GM19025 (cell line): ENCODE measurements at regions not wholly inside any gene's neighbourhood (a gene's known extent, or its start where the extent isn't known, plus 50 kb on each side); places are given as distances from the start of the nearest gene placed in this dataset.
A peak's percentile ranks its signal among the peaks of the same experiment; 100 is the strongest.
"Not testable (repeated sequence)": the region's sequence is repeated elsewhere in the genome, so short reads cannot be mapped to it uniquely, and the experiment has no call there.

Experiments used
- ATAC-seq: cut with Tn5 transposase; IDR thresholded peaks from one replicate; pipeline ENCODE4 v1.9.1; 2021; ENCODE audit warnings: mild to moderate bottlenecking, low read depth, moderate library complexity; ENCODE audit not compliant: unreplicated experiment

DNA sequence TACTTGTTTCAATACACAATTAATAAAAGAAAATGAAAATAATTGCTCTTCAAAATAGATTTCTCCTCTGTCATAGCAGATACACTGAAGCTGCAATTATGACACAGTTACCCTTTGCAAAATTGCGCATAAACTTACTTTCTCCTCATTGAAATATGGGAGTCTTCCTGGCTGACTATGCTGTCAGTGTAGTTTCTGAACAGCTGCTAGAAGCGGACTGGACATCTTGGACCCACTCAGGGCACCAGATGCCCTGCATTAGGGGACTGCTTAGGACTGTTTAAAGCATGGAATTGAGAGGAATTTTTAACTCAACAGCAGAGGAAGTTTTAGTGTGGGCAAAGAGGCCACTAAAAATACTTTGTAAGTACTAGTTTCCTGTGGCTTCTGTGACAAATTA is 454.9 kb downstream of the ATP23 start:
- ATAC-seq = no peak

DNA sequence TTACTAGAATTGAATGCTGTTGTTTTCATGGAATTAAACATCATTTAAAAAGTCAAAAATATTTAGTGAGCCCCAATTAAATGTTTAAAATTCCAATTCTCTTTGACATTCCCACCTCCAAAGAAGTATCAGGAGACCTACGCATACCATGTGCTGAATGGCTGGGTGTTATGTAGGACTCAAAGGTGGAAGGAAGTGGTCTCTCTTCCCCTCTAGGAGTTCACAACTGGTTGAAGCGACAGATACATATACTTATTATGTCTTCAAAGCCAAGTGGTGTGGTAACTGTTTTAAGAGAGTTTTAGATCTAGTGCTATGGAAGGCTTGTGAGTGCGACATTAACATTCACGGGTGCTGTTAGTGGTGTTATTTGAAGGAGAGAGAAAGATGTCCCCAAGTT is 464.0 kb downstream of the ATP23 start:
- no peak for ATAC-seq

DNA sequence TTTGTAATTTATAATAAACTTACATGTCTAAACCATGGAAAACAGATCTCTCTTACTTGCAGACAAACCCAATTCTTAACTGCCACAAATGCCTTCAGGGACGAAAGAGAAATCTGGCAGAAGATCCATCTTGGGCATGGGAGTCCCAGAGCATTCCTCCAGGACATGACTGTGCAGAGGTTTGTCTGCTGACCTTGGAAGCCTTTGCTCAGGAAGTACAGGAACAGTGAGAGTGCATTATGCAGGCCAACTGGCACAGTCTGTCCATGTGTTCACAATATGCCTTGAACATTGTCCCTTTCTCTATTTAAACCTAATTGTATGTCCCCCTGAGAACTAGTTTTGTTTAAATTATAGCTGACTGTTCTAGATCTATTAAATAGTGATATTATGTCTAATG is 467.1 kb downstream of the ATP23 start:
- ATAC-seq = no peak

DNA sequence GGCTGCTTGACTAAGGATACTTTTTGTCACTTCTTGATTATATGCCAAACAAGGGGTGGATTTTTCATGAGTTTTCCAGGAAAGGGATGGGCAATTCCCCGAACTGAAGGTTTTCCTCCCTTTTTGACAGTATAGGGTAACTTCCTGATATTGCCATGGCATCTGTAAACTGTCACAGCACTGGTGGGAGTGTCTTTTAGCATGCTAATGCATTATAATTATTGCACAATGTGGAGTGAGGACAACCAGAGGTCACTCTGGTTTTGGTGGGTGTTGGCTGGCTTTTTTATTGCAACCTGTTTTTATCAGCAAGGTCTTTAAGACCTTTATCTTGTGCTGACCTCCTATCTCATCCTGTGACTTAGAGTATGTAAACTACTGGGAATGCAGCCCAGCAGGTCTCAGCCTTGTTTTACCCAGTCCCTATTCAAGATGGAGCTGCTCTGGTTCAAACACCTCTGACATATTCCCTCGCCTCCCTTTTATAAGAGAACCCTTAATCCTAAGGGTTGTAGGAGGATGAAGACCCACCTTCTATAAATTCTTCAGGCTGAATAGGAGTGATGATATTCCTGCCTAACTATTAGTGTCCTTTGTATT is 471.2 kb downstream of the ATP23 start:
- ATAC-seq = no peak

DNA sequence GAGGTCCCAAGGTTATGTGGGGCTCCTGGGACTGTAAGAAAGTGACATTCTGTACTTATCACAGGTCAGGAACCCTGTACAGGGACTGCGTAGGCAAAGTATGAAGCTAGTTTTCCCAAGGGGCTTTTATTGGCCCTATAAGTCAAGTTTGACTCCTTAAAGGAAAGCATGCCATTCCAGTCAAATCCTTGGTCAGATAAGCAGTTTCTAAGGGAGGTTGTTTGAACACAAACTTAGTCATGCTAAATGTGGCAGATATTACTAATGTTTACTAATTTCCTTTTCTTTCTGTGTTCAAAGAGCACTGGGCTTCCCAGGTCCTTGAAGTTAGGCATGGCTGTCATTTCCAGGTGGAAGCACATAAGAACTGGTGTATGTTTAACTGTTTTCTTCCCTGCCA is 472.4 kb downstream of the ATP23 start:
- ATAC-seq = no peak

DNA sequence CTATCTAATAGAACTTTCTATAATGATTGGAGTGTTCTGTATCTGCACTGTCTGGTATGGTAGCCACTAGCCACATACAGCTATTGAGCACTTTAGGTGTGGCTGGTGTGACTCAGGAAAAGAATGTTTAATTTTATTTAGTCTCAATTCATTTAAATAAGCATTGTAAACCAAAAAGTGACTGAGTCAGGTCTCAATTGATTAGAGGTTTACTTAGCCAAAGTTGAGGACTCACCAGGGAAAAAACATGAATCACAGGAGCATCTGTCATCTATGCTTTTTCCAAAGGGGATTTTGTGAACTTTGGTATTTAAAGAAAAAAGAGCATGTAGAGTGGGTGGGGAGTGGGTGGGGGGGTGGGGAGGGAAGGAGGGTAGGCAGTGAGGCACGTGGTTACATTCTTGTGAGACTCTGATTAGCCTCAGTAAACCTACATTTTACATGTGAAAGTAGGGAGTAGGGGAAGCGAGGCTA is 473.1 kb downstream of the ATP23 start:
- ATAC-seq = no peak

DNA sequence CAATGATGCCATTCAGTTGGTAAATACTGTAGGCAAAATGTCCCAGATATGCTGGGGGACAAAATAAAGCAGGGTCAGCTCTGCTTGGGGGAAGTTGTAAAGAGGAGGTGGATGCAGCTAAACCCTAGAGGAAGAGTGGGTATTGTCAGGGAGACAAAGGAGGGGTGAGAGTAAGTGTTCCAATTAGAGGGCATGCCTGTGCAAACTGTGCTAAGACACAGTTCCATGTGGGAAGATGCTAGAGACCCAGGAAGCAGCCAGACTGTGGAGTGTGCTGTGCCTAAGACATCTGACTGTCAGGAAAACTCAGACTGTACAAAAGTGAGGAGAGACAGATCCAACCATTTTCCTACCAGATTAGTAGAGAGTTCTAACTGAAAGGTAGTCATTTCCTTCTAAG is 474.3 kb downstream of the ATP23 start:
- ATAC-seq = no peak

DNA sequence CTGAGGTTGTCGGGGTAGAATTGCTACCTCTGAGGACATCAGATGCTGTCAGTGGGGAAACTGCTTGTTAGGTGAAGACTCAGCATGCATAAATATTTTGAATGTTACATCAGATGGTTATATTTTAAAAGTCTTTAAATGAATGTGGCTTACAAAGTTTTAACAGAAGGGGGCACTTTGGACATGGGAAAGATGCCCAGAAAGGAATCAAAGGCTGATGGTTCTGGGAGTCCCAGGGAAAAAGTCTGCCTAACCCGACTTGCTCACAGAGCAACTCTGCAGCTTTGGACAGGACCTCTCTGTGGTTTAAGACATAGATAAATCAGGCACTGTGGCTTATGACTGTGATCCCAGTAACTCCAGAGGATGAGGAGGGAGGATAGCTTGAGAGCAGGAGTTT is 474.9 kb downstream of the ATP23 start:
- no peak for ATAC-seq

DNA sequence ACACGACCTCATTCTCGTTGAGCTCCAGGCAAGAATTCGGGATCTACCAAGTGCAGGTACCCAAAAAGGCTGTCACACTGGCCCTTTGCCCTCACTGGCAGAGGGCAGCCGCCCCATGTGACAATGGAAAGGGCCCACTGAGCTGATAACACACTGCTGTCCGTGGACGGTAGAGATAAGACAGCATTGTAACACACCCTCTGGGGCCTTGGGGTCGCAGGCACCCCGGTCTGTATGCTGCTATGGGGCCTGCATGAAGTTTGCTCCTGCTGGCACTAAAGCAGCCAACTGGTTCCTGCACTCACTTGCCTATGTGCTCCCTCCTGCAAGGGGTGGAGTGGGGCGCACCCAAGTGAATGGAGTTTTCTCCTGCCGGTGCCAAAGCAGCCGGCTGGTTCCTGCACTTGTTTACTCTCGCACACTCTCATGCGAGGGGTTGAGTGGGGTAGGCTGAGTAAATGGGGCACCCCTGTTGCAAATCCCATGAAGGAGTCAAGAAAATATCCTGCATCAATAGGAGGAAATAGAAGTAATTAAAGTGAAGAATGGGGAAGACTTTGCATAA is 477.9 kb downstream of the ATP23 start:
- ATAC-seq = no peak

DNA sequence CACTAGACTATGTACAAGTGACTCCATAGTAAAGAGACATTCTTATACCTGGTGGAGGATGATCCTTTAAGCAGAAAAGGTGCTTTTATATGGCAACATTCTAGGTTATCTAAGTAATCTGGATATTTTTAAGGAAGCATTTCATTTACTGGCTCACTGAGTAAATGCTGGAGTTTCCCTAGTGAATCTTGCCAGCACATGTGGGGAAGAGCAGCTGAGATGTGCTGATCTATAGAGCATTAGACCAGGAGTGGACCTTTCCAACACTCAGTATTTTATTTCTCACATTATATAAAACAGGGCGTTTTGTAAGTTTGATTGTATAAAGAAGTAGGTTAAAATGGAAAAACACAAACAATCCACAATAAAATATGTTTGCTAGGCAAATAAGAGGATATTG is 478.5 kb downstream of the ATP23 start:
- ATAC-seq = no peak

DNA sequence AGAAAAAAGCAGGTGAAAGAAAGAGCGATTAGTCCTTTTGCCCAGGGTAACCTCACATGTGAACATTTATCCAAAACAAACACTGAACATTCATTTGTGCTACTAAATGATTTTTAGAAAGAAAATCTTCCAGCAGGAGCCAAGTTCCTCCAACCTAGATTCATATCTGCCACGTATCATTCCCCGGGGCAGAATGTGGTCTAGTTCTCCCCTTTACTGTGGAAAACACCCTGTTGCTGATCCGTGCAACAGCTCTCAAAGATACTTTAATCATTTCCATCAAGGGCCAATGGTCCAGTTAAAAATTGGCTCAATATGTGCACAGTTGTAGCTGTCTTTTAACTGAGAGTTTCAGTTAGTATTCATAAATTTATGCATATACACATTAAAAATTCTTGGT is 479.1 kb downstream of the ATP23 start:
- no peak for ATAC-seq

DNA sequence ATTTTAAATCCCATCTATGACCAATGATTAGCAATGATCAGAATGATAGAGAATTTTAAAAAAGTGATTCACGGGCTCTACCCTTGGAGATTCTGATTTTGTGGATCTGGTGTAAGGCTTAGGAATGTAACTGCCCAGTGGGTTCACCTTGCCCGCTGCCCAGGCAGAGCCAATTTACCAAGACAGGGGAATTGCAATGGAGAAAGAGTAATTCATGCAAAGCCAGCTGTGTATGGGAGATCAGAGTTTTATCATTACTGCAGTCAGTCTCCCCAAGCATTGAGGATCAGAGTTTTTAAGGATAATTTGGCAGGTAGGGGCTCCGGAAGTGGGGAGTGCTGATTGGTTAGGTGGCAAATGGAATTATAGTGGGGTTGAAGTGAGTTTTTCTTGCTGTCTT is 480.6 kb downstream of the ATP23 start:
- no peak for ATAC-seq

DNA sequence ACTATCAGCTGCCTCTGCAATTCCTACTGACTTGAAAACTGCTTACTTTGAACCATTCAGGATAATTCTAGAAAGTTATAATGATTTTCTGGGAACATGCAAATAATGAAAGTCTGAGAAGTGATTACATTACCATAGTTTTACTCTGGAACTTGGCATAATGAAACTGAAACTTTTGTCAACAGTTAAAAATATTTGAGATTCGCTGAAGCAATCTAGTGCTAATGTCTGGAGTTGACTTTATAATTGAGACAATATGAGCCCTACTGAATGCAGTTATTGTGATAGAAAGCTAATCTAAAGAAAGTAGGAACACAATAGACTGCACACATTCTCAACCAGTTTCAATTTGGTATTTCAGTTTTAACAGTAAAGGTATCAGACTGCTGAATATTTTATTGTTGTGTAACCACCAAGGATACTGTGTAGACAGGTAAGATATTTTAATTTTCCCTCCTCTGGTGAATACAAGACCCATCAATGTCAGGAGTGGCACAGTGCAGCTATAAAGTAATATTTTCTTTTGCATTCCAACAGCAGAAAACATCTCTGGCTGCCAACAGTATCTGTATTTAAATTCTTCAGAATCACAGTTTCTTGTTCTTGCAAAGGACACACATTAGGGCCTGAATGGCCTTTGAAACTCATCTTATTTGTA is 483.5 kb downstream of the ATP23 start:
- ATAC-seq = no peak

DNA sequence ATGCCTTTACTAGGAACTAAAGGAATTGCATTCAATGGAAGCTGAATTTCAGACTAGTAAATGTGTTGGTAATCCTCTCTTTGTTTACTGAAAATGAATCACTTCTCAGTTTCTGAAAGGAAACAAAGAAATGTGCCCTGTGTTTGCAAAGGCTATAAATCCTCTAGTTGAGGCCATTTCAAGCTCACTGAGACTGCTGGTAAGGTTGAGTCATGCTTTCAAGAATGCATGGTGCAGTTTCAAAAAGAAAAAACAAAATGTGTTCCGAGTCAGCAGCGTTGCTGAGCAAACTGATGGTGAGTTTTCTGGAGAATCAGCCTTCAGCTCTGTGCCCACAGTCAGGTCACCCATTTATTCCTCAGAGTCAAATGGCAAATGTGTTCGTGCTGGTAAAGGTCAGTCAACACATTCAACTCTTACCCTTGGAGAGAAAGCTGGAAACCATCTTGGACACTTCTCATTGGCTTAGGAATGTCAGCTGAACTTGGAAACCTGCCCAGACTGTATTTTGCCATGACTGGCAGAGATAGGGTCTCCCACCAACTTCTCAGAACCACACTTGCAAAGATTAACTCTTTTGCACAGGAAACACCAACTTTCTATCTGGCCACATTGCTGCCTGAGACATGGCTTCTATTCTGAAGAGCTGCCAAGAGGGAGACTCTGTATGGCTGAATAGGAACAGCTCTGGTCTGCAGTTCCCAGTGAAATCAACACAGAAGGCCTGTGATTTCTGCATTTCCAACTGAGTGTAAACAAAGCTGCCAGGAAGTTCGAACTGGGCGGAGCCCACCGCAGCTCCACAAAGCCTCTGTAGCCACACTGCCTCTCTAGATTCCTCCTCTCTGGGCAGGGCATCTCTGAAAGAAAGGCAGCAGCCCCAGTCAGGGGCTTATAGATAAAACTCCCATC is 484.4 kb downstream of the ATP23 start:
- peak; percentile 82 for ATAC-seq

DNA sequence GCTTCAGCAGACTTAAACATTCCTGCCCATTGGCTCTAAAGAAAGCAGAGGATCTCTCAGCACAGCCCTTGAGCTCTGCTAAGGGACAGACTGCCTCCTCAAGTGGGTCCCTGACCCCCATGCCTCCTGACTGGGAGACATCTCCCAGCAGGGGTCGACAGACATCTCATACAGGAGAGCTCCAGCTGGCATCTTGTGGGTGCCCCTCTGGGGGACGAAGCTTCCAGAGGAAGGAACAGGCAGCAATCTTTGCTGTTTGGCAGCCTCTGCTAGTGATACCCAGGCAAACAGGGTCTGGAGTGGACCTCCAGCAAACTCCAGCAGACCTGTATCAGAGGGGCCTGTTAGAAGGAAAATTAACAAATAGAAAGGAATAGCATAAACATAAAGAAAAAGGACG is 485.1 kb downstream of the ATP23 start:
- not testable (repeated sequence) for ATAC-seq

DNA sequence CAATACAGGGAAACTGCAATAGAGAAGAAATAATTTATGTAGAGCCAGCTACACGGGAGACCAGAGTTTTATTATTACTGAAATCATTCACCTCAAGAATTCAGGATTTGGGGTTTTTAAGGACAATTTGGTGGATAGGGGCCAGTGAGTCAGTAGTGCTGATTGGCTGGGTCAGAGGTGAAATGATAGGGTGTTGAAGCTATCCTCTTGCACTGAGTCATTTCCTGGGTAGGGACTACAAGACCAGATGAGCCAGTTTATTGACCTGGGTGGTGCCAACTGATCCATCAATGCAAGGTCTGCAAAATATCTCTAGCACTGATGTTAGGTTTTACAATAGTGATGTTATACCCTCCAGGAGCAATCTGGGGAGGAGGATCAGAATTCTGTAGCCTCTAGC is 486.3 kb downstream of the LRIG3 start:
- ATAC-seq = no peak

DNA sequence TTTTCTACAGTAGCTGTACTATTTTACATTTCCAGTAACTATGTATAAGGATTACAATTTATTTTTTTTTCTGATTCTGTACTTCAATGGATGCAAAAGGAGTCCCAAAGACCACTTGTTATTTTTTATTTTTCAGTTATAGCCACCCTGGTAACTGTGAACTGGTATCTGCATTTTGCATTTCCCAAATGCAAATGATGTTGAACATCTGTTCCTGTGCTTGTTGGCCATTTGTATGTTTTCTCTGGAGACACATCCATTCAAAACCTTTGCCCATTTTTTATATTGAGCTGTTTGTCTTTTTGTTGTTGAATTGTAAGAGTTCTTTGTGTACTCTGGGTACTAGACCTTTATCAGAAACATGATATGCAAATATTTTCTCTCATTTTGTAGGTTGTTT is 485.6 kb downstream of the LRIG3 start:
- ATAC-seq = no peak

DNA sequence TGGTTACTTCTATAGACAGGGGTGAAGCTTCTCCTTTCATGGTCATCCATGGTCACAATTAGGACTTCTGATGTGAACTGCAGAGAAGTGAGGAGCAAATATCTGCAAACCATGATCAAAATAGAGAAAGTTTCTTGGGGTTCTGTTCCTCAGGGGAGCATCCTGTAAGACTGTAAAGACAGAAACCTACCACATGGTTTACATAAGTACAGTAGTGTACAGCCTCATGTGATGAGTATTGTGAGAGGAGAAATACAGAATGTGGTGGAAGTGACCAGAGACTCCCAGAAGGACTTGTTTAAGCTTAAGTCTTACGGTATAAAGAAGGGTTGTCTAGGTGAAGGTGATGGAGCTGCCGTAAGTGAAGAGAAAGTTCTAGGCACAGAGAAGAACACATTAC is 484.7 kb downstream of the LRIG3 start:
- peak; percentile 62 for ATAC-seq

DNA sequence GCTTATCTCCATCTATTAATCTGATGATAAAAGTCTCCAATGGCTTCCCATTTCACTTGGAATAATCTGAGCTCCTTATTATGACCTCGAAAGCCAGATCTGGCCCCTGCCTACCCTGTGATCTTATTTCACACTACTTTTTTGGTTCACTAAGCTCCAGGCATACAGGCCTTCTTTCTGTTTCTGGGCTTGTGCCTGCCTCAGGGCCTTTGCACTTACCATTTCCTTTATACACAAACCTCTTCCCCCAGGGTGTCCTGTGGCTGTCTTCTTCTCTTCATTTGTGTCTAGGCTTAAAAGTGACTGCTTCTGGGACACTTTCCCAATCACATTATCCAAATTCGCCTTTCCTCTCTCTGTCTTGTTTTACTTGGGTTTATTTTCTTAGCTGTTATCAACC is 478.8 kb downstream of the LRIG3 start:
- no peak for ATAC-seq

DNA sequence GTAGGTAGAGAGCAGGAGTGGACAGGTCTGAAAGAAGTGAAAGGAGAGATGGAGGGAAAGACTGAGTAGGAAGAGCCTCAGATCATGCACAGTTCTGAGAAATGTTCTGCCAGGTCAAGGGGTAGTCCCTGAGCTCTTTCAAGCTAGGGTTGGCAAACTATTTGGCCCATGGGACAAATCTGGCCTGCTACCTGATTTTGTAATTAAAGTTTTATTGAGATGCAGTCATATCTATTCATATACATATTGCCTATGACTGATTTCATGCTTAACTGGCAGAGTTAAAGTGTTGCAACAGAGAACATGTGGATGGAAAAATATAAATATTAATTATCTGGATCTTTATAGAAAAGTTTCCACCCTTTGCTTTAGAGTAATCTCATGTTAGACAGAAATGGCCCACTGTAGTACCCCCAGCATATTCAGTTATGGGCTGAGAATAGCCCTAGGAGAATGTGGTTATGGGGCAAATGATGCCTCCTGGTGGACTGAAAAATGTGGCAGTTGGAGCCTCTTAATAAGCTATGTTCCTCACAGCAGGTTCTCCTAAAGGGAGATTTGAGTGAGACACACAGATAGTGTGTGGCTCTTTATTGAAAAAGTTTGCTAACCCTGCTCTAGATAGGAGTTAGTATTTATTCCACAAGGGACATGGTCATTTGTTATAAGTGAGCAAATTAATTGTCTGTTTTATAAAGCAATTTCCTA is 476.9 kb downstream of the LRIG3 start:
- peak; percentile 60 for ATAC-seq

DNA sequence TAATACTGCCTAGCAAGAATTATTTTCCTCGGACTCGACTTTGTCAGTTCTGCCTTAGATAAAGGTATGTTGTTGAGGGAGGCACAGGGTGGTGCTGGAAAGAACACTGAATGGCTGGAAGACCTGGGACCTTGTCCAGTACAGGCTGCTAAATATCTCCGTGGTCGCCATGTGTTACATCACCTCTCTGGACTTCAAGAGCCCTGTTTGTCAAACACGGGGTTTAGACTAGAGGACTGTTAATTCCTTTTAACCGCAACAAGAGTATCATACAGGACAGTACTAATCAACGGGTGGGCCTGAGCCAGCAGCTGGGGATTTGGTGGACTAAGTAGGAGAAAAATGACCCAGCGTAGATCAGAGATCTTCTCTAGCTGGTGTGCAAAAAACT is 476.3 kb downstream of the LRIG3 start:
- ATAC-seq = no peak
